GM10248 (cell line): ENCODE measurements at regions not wholly inside any gene's neighbourhood (a gene's known extent, or its start where the extent isn't known, plus 50 kb on each side); places are given as distances from the start of the nearest gene placed in this dataset.

Experiments
- CTCF ChIA-PET: fragments of 300-600 bp; sonication (Branson Sonifier 250); formaldehyde crosslinking; extraction: SDS; loops from one replicate; lab custom pipeline; 2021; ENCODE audit warnings: antibody characterized with exemption; lab: Yijun Ruan, JAX
- POLR2A ChIA-PET: fragments of 350-650 bp; sonication (Branson Sonifier 250); formaldehyde crosslinking; extraction: SDS; loops from one replicate; lab custom pipeline; 2020; ENCODE audit warnings: antibody characterized with exemption; lab: Yijun Ruan, JAX
- DNase-seq: peaks from one replicate; pipeline ENCODE4 v3.0.0; 2012; ENCODE audit errors: extremely low spot score
- TF ChIP-seq, protein P1 (sequence below): IDR thresholded peaks from 2 replicates; pipeline ENCODE4 v1.5.1; 2012; ENCODE audit warnings: mild to moderate bottlenecking, low read depth; ENCODE audit errors: extremely low read depth, missing control alignments, control extremely low read depth

DNA sequence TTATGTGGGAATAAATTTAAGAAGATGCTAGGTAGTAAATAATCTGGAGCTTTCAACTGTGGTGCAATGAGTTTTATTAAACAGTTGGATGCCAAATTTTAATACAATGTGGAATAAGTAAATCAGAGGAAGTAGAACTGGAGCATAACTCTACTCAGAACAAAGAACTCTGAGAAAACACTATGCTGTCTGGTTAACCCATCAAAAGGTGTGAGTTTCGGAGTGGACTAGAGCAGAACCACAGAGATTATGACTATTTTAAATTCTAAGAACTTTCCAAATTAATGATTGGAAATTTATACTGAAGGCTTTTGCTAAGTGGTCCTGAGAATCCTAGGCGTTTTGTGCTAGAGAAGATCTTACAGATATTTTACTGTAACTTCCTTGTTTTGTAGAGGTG, 132.2 kb downstream of the NTMT2 start:
- POLR2A ChIA-PET = no interaction called here
- no peak for DNase-seq

DNA sequence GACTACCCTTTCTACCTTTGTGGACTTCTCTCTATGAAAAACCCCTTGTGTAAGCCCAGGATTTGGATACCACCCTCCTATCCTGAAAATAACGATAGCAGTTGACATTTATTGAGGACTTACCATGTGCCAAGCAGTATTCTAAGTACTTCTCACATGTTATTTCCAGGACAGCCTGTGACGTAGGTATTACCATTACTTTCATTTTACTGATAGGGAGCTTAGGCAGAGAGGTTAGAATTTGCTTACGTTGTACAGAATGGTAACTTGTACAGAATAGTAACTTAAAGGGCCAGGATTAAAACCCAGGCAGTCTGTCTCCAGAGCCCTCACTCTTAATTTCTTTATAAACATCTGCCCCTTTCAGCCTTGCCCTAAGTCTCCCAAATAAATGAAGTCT, 138.3 kb downstream of the NTMT2 start:
- ChIA-PET CTCF (no interaction called here), POLR2A (no interaction called here)
- DNase-seq = no peak
- TF ChIP-seq, protein P1, sequence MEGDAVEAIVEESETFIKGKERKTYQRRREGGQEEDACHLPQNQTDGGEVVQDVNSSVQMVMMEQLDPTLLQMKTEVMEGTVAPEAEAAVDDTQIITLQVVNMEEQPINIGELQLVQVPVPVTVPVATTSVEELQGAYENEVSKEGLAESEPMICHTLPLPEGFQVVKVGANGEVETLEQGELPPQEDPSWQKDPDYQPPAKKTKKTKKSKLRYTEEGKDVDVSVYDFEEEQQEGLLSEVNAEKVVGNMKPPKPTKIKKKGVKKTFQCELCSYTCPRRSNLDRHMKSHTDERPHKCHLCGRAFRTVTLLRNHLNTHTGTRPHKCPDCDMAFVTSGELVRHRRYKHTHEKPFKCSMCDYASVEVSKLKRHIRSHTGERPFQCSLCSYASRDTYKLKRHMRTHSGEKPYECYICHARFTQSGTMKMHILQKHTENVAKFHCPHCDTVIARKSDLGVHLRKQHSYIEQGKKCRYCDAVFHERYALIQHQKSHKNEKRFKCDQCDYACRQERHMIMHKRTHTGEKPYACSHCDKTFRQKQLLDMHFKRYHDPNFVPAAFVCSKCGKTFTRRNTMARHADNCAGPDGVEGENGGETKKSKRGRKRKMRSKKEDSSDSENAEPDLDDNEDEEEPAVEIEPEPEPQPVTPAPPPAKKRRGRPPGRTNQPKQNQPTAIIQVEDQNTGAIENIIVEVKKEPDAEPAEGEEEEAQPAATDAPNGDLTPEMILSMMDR = no peak

More for the DNA sequence above, 132.2 kb downstream of the NTMT2 start:
- CTCF ChIA-PET = interaction anchor here (0.9 kb wide), 1 partner anchor 11 kb away, joined by 3 read pairs; no protein-coding TSS in a partner anchor
- TF ChIP-seq, protein P1 = no peak

DNA sequence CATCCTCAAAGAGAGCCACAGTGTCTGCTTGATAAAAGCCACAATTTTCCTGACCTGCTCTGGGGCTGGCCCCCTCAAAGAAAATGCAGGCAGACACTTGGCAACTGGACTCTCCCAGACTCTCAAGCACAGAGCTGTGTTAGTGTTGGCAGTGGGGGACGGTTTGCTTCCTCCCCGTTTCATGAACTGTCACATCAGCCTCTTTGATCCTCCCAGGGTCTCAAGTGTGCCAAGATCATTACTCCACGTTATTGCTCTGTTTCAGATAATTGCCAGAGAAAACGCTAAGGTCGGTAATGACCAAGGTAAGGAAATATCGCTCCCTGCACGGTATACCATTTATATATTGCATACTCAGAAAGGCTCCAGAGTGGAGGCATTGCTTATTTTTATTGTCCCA, 138.8 kb downstream of the NTMT2 start:
- POLR2A ChIA-PET = no interaction called here
- DNase-seq = no peak
- TF ChIP-seq, protein P1 = no peak
- CTCF ChIA-PET = no interaction called here

DNA sequence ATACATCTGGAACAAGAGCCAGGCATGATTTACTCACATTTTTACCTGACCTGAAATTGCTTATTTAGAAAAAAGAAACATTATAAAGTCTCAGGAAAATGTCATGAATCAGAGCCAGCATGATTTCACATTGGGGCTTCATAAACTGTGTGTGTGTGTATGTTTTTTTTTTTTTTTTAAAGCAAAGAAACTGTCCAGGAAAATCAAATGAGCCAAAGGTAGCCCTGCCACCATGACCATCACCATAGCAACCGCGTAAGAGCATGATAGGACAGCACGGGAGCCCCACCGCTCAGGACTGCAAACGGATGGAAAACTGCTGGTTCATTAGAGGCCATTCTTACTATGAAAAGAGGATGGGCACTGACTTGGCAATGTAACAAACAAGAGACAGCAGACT, 139.2 kb downstream of the NTMT2 start:
- CTCF ChIA-PET = no interaction called here
- TF ChIP-seq, protein P1 = no peak
- DNase-seq = no peak
- POLR2A ChIA-PET = no interaction called here

DNA sequence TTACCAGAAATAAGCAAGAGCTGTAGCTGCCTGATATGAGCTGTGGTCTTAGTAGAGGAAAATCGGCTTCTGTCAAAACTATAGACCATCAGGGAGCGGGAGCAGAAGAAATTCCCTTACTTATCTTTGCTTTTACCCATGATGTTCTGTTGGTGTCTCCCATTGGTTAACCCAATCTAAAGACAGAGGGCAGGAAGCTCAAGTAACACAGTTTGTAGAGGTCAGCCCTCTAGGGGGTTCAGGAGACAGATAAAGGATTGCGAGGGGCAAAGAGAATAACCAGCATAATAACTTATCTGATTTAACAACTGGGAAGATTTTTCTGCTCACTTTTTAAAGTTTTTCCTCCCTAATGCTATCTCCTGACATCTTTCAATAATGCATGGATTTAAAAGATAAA, 142.4 kb downstream of the NTMT2 start:
- ChIA-PET POLR2A (no interaction called here), CTCF (interaction anchor here (1.0 kb wide), 1 partner anchor 200 kb away, joined by 4 read pairs; no protein-coding TSS in a partner anchor)
- TF ChIP-seq, protein P1 = no peak
- DNase-seq = no peak

DNA sequence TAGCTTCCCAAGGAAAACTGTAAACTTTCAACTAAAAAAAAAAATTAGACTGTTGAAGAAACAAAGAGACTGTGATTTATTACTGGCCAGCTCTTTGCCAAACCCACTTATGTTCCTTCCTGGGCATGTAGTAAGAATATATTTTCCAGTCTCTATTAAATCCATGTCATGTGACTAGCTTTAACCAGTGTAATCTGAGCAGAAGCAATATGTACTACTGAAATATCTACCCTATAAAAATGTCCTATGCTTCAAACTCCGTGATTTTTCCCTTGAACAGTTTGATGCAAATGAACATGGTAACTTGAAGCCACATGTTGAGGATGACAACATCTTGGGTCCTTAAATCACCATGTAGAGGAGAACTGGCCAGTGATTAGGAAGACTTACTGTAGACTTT, 144.5 kb downstream of the NTMT2 start:
- DNase-seq = no peak
- TF ChIP-seq, protein P1 = no peak
- CTCF ChIA-PET = interaction anchor here (1.1 kb wide), 1 partner anchor 21 kb away, joined by 3 read pairs; no protein-coding TSS in a partner anchor
- POLR2A ChIA-PET = no interaction called here
